Gastroesophageal sphincter (tissue), 4 donors: ENCODE measurements at regions not wholly inside any gene's neighbourhood (a gene's known extent, or its start where the extent isn't known, plus 50 kb on each side); places are given as distances from the start of the nearest gene placed in this dataset.
"Not testable (repeated sequence)": the region's sequence is repeated elsewhere in the genome, so short reads cannot be mapped to it uniquely, and the experiment has no call there.

Experiments
- ATAC-seq: fragments of 150-250 bp; one replicate; pipeline ENCODE4 v1.9.1; 2016; ENCODE audit warnings: mild to moderate bottlenecking, moderate library complexity
- H3K27ac ChIP-seq, 4 donors: fragments of 200-600 bp; sonication (generic) in 3 of 4; 1 replicate in 3 of 4; 2 replicates in 1 of 4; pipeline ENCODE4 v1.5.1; 2016 to 2019
- H3K27me3 ChIP-seq: fragments of 200-600 bp; sonication (generic); one replicate; pipeline ENCODE4 v1.5.1; 2019
- H3K36me3 ChIP-seq, 2 donors: fragments of 200-600 bp; sonication (generic); one replicate each; pipeline ENCODE4 v1.5.1; 2019; ENCODE audit warnings: control low read depth in 1 of 2
- H3K4me1 ChIP-seq, 3 donors: fragments of 200-600 bp; sonication (generic); 1 replicate in 2 of 3; 2 replicates in 1 of 3; pipeline ENCODE4 v1.5.1; 2016 to 2019; ENCODE audit warnings: control low read depth in 2 of 3
- H3K4me3 ChIP-seq, 2 donors: fragments of 200-600 bp; sonication (generic); one replicate each; pipeline ENCODE4 v1.5.1; 2019; ENCODE audit warnings: mild to moderate bottlenecking in 1 of 2, moderate library complexity in 1 of 2
- H3K9me3 ChIP-seq, 3 donors: fragments of 200-600 bp; sonication (generic); one replicate each; pipeline ENCODE4 v1.5.1; 2017 to 2019; ENCODE audit warnings: control low read depth in 2 of 3
- EP300 ChIP-seq: sonication (generic); formaldehyde crosslinking; IDR thresholded peaks from one replicate; pipeline ENCODE4 v1.6.1; 2017; ENCODE audit warnings: antibody characterized with exemption, mild to moderate bottlenecking
- POLR2A ChIP-seq, 2 donors: fragments of 450-650 bp; IDR thresholded peaks; one replicate each; pipeline ENCODE4 v1.6.1; 2017; ENCODE audit warnings: antibody characterized with exemption in 2 of 2, mild to moderate bottlenecking in 2 of 2, moderate library complexity in 1 of 2
- POLR2AphosphoS5 ChIP-seq: sonication (generic); formaldehyde crosslinking; IDR thresholded peaks from one replicate; pipeline ENCODE4 v1.6.1; 2017; ENCODE audit warnings: antibody characterized with exemption
- WGBS, 2 donors: methylation state at CpG; one replicate each; pipeline ENCODE4 v1.1.5; 2018; ENCODE audit warnings: low coverage in 1 of 2; 5-methylcytosine and 5-hydroxymethylcytosine counted together
- TF ChIP-seq, protein P1 (sequence below), 4 experiments: fragments of 200-600 bp in 2 of 4; fragments of 450-650 bp in 2 of 4; sonication (generic) in 1 of 4; IDR thresholded peaks; one replicate each; pipeline ENCODE4 v1.5.1; 2017 to 2019; ENCODE audit warnings: antibody characterized with exemption in 4 of 4, mild to moderate bottlenecking in 2 of 4, moderate library complexity in 2 of 4

DNA sequence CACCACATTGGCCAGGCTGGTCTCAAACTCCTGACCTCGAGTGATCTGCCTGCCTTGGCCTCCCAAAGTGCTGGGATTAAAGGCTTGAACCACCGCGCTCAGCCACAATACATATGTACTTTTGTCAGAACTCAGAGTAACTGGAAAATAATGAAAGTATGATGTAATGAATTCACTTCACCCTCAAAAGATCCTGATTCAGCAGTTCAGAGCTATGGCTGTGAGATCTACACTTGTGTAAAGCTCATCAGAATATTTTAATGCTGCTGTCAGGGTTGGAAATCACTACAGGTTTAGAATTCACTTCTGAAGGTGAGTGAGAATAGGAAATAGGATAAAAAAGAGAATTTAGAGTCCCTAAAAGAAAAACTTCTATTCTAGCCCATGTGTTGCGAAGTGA lies 464.5 kb upstream of the NRSN1 start:
- H3K9me3 ChIP-seq: no peaks in the 10 kb centered on the region
- 98 to 100% methylated on average over 1 to 4 of the region's 4 CpGs for WGBS, 2 donors
- no peaks in the 10 kb centered on the region for H3K36me3 ChIP-seq
- H3K27ac ChIP-seq: no peak overlapping the region
- no peaks in the 10 kb centered on the region for H3K4me1 ChIP-seq
- no peaks in the 10 kb centered on the region for H3K27me3 ChIP-seq
- ATAC-seq: no peak
- H3K4me3 ChIP-seq: no peak overlapping the region
- TF ChIP-seq EP300 (no peak), POLR2AphosphoS5 (no peak), POLR2A (IDR thresholded peaks at IDR 0.05) (no peak)
- TF ChIP-seq, protein P1, sequence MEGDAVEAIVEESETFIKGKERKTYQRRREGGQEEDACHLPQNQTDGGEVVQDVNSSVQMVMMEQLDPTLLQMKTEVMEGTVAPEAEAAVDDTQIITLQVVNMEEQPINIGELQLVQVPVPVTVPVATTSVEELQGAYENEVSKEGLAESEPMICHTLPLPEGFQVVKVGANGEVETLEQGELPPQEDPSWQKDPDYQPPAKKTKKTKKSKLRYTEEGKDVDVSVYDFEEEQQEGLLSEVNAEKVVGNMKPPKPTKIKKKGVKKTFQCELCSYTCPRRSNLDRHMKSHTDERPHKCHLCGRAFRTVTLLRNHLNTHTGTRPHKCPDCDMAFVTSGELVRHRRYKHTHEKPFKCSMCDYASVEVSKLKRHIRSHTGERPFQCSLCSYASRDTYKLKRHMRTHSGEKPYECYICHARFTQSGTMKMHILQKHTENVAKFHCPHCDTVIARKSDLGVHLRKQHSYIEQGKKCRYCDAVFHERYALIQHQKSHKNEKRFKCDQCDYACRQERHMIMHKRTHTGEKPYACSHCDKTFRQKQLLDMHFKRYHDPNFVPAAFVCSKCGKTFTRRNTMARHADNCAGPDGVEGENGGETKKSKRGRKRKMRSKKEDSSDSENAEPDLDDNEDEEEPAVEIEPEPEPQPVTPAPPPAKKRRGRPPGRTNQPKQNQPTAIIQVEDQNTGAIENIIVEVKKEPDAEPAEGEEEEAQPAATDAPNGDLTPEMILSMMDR (IDR thresholded peaks at IDR 0.05): no peak

DNA sequence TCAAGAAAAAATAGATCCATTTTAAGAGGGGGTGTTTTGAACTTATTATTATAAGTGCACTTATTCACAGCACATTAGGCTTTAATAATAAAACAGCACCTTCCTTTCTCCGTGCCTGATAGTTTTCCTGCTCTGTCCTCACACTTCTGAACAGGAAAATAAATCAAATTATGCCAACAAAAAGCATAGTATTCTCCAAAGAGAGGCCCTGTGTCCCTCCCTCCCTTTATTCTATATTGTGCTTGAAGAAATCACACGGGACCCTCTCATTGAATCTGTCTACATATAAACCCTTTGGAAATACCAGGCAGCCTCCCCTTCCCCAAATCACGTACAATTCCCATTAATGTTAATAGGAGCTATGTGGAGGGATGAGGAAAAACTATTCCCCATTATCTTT lies 462.9 kb upstream of the NRSN1 start:
- no peak for TF ChIP-seq EP300
- no peak for TF ChIP-seq POLR2A (IDR thresholded peaks at IDR 0.05)
- TF ChIP-seq, protein P1 (IDR thresholded peaks at IDR 0.05): no peak
- no peaks in the 10 kb centered on the region for H3K27me3 ChIP-seq
- H3K9me3 ChIP-seq: peaks cover 0 to 3% (median 0%) of the 10 kb centered on the region in 3 donors
- no peaks in the 10 kb centered on the region for H3K36me3 ChIP-seq
- H3K27ac ChIP-seq: no peak overlapping the region
- 51 to 59% methylated on average over 2 to 3 of the region's 3 CpGs for WGBS, 2 donors
- ATAC-seq: no peak
- H3K4me3 ChIP-seq: no peak overlapping the region
- no peaks in the 10 kb centered on the region for H3K4me1 ChIP-seq

DNA sequence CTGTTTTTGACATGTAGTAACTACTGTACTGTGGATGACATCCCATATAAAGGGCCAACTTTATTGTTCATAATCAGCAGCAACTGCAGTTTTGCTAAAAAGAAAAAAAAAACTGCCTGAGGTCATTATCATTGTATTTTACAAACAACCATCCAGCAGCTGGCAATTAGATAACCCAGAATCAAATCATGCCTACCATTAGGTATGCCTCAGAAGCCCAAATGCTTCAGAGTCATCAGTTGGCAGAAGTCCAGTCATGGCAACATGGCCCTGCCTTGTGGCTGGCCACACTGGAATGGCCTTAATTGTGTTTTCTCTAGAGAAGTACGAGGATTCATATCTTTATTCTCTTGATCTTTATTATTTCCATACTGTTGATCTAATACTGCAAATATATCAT lies 462.4 kb upstream of the NRSN1 start:
- WGBS, 2 donors: 78 to 100% methylated on average over 1 of the region's 1 CpG
- ATAC-seq: no peak

DNA sequence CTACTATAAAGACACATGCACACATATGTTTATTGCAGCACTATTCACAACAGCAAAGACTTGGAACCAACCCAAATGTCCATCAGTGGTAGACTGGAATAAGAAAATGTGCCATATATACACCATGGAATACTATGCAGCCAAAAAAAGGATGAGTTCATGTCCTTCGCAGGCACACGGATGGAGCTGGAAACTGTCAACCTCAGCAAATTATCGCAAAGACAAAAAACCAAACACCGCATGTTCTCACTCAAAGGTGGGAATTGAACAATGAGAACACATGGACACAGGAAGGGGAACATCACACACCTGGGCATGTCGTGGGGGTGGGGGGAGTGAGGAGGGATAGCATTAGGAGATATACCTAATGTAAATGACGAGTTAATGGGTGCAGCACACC lies 460.1 kb upstream of the NRSN1 start:
- H3K27ac ChIP-seq, H3K36me3 ChIP-seq, H3K4me1 ChIP-seq, H3K4me3 ChIP-seq, H3K27me3 ChIP-seq, ATAC-seq: not testable (repeated sequence)
- peaks cover 0 to 11% (median 0%) of the 10 kb centered on the region in 3 donors for H3K9me3 ChIP-seq
- 88 to 92% methylated on average over 6 of the region's 6 CpGs for WGBS, 2 donors

More for the DNA sequence above, 462.4 kb upstream of the NRSN1 start:
- no peaks in the 10 kb centered on the region for H3K36me3 ChIP-seq
- peaks cover 0 to 6% (median 0%) of the 10 kb centered on the region in 3 donors for H3K9me3 ChIP-seq
- no peaks in the 10 kb centered on the region for H3K4me1 ChIP-seq
- no peak overlapping the region for H3K27ac ChIP-seq
- TF ChIP-seq POLR2A (IDR thresholded peaks at IDR 0.05) (no peak), POLR2AphosphoS5 (no peak), EP300 (no peak)
- TF ChIP-seq, protein P1 (IDR thresholded peaks at IDR 0.05): no peak
- no peak overlapping the region for H3K4me3 ChIP-seq
- no peaks in the 10 kb centered on the region for H3K27me3 ChIP-seq

DNA sequence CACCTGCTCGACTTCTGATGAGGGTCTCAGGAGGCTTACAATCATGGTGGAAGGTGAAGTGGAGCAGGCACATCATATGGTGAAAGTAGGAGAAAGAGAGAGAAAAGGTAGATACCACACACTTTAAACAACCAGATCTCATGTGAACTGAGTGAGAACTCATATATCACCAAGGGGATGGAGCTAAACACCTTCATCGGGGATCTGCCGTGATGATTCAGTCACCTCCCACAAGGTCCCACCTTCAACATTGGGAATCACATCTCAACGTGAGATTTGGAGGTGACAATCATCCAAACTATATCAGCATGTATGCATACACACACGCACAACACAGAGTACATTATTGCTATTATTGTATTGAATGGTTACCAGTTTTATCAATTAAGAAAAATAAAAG lies 453.3 kb upstream of the NRSN1 start:
- 94% methylated on average over 4 to 5 of the region's 5 CpGs for WGBS, 2 donors
- TF ChIP-seq EP300 (no peak), POLR2AphosphoS5 (no peak), POLR2A (IDR thresholded peaks at IDR 0.05) (no peak)
- TF ChIP-seq, protein P1 (IDR thresholded peaks at IDR 0.05): no peak
- no peaks in the 10 kb centered on the region for H3K27me3 ChIP-seq
- H3K36me3 ChIP-seq: no peaks in the 10 kb centered on the region
- no peak overlapping the region for H3K27ac ChIP-seq
- H3K4me3 ChIP-seq: no peak overlapping the region
- peaks cover 0 to 50% (median 0%) of the 10 kb centered on the region in 3 donors for H3K9me3 ChIP-seq
- no peak for ATAC-seq
- no peaks in the 10 kb centered on the region for H3K4me1 ChIP-seq

DNA sequence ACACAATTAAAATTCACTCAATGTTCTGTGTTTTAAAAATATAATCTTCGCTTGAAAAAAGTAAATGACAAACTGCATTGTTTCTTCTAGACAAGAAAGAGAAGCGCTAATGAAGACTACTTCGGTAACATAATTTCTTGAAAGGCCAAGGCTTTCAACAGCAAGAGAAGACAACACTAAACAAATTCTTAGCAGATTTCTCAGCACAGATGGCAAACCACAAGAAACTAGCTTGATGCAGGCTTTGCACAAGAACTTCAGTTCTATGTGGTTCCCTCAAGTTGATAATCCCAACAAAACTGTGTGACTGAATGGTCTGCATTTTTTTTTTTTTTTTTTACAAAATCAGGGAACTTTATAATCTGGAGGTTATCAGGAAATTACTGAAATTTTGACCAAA lies 447.4 kb upstream of the NRSN1 start:
- ATAC-seq: no peak
- WGBS, 2 donors: 51 to 92% methylated on average over 3 of the region's 3 CpGs
- no peaks in the 10 kb centered on the region for H3K36me3 ChIP-seq

More for the DNA sequence above, 447.4 kb upstream of the NRSN1 start:
- no peak for TF ChIP-seq POLR2AphosphoS5
- no peak for TF ChIP-seq POLR2A (IDR thresholded peaks at IDR 0.05)
- TF ChIP-seq, protein P1 (IDR thresholded peaks at IDR 0.05): no peak
- no peak for TF ChIP-seq EP300
- Histone ChIP-seq H3K4me1 (no peaks in the 10 kb centered on the region), H3K27me3 (no peaks in the 10 kb centered on the region), H3K27ac (no peak overlapping the region), H3K4me3 (no peak overlapping the region), H3K9me3 (peaks cover 0 to 12% (median 0%) of the 10 kb centered on the region in 3 donors)
